A673 (cell line): ENCODE measurements at regions not wholly inside any gene's neighbourhood (a gene's known extent, or its start where the extent isn't known, plus 50 kb on each side); places are given as distances from the start of the nearest gene placed in this dataset.

ENCODE experiments used
- CTCF ChIP-seq: fragments of 300-800, 200-600 bp; sonication (generic); conservative IDR thresholded peaks from 2 replicates; pipeline ENCODE4 v1.5.1; 2017; ENCODE audit warnings: low read depth, mild to moderate bottlenecking, antibody characterized with exemption, low read length, moderate library complexity, mixed read lengths
- EZH2 ChIP-seq: fragments of 200-600 bp; sonication (generic); IDR thresholded peaks from 2 replicates; pipeline ENCODE4 v1.6.1; 2017; ENCODE audit warnings: borderline replicate concordance, low read depth, mild to moderate bottlenecking, mixed read lengths, antibody characterized with exemption, low read length; ENCODE audit not compliant: poor library complexity, severe bottlenecking

- no peak for TF ChIP-seq CTCF
- no peak for TF ChIP-seq EZH2
These were observed 76.0 kb downstream of the HYCC1 start for GRCh38 chr7:22937946-22938345.
